ENCODE measurements at regions not wholly inside any gene's neighbourhood (a gene's known extent, or its start where the extent isn't known, plus 50 kb on each side); places are given as distances from the start of the nearest gene placed in this dataset.

DNA sequence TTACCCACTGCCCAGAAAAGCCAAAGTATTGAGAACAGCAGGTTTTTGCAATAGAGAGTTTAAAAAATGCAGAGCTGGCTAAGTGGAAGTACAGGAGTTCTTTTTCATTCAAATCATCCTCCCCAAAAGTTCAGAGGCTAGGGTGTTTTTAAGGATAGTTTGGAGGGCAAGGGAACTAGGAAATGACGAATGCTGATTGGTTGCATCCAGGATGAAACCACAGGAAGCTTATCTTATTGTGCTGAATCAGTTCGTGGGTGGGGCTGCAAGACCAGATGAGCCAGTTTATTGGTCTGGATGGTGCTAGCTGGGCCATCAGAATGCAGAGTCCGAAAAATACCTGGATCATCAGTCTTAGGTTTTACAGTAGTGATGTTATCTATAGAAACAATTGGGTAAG is 1427.1 kb downstream of the LRRC4C start (continued):
- TF ChIP-seq, protein P1, sequence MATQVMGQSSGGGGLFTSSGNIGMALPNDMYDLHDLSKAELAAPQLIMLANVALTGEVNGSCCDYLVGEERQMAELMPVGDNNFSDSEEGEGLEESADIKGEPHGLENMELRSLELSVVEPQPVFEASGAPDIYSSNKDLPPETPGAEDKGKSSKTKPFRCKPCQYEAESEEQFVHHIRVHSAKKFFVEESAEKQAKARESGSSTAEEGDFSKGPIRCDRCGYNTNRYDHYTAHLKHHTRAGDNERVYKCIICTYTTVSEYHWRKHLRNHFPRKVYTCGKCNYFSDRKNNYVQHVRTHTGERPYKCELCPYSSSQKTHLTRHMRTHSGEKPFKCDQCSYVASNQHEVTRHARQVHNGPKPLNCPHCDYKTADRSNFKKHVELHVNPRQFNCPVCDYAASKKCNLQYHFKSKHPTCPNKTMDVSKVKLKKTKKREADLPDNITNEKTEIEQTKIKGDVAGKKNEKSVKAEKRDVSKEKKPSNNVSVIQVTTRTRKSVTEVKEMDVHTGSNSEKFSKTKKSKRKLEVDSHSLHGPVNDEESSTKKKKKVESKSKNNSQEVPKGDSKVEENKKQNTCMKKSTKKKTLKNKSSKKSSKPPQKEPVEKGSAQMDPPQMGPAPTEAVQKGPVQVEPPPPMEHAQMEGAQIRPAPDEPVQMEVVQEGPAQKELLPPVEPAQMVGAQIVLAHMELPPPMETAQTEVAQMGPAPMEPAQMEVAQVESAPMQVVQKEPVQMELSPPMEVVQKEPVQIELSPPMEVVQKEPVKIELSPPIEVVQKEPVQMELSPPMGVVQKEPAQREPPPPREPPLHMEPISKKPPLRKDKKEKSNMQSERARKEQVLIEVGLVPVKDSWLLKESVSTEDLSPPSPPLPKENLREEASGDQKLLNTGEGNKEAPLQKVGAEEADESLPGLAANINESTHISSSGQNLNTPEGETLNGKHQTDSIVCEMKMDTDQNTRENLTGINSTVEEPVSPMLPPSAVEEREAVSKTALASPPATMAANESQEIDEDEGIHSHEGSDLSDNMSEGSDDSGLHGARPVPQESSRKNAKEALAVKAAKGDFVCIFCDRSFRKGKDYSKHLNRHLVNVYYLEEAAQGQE (IDR thresholded peaks at IDR 0.05) = no peak
- no peak for TF ChIP-seq FOXA1 (IDR thresholded peaks at IDR 0.05)
- TF ChIP-seq SP1 (IDR thresholded peaks at IDR 0.05) = no peak
- no peak for TF ChIP-seq RAD21 (IDR thresholded peaks at IDR 0.05)

DNA sequence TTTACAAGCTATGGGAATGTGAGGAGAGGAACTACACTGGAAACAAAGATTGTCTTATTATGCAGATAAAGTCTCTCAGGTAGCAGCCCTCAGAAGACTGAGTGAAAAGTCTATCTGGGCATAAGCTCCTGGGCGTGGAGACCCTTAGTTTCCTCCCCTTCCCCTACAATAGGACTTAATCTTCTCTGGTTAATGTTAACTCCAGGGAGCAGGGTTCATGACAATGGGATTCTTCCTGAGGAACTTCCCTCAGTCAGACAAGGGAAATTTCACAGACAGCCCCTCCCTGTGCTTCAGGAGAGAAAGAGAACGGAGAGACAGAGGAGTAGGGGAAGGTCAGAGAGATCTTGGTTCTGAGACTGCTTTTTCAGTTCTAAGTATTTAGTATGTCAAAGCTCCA is 1428.6 kb downstream of the LRRC4C start:
- WGBS = 29% methylated on average over 2 of the region's 2 CpGs
- no peak for DNase-seq (ENCODE audit: low spot score)
- Histone ChIP-seq H3K27ac (ENCODE audit: low read depth in 1 of 2, low read length in 2 of 2) (no peak overlapping the region), H3K9me3 (ENCODE audit: control insufficient read depth in 4 of 4, low read length in 3 of 4) (no peaks in the 10 kb centered on the region), H3K27me3 (ENCODE audit: control insufficient read depth in 4 of 4, insufficient read depth in 4 of 4, low read length in 3 of 4) (no peaks in the 10 kb centered on the region), H3K4me1 (ENCODE audit: control insufficient read depth in 4 of 4, insufficient read depth in 4 of 4, low read length in 3 of 4) (no peaks in the 10 kb centered on the region), H3K9ac (ENCODE audit: low read depth in 1 of 2, low read length in 2 of 2) (no peak overlapping the region), H3K4me3 (ENCODE audit: low read depth in 1 of 3, low read length in 3 of 3) (no peak overlapping the region), H3K36me3 (ENCODE audit: control insufficient read depth in 4 of 4, insufficient read depth in 3 of 4, low read depth in 1 of 4, low read length in 3 of 4) (no peaks in the 10 kb centered on the region)
- TF ChIP-seq, protein P2, sequence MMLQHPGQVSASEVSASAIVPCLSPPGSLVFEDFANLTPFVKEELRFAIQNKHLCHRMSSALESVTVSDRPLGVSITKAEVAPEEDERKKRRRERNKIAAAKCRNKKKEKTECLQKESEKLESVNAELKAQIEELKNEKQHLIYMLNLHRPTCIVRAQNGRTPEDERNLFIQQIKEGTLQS (IDR thresholded peaks at IDR 0.05) = no peak
- TF ChIP-seq GABPA (IDR thresholded peaks at IDR 0.05 in 1 of 2, conservative IDR thresholded peaks at IDR 0.05 in 1 of 2) (no peak), FOXA1 (IDR thresholded peaks at IDR 0.05) (no peak), TAF1 (conservative IDR thresholded peaks at IDR 0.05) (no peak), SP1 (IDR thresholded peaks at IDR 0.05) (no peak), RXRA (IDR thresholded peaks at IDR 0.05) (no peak), FOXA2 (IDR thresholded peaks at IDR 0.05) (no peak), RAD21 (IDR thresholded peaks at IDR 0.05) (no peak), JUND (IDR thresholded peaks at IDR 0.05) (no peak)
- TF ChIP-seq, protein P1 (IDR thresholded peaks at IDR 0.05) = no peak
- TF ChIP-seq, protein P3, sequence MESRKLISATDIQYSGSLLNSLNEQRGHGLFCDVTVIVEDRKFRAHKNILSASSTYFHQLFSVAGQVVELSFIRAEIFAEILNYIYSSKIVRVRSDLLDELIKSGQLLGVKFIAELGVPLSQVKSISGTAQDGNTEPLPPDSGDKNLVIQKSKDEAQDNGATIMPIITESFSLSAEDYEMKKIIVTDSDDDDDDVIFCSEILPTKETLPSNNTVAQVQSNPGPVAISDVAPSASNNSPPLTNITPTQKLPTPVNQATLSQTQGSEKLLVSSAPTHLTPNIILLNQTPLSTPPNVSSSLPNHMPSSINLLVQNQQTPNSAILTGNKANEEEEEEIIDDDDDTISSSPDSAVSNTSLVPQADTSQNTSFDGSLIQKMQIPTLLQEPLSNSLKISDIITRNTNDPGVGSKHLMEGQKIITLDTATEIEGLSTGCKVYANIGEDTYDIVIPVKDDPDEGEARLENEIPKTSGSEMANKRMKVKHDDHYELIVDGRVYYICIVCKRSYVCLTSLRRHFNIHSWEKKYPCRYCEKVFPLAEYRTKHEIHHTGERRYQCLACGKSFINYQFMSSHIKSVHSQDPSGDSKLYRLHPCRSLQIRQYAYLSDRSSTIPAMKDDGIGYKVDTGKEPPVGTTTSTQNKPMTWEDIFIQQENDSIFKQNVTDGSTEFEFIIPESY (IDR thresholded peaks at IDR 0.05) = no peak

DNA sequence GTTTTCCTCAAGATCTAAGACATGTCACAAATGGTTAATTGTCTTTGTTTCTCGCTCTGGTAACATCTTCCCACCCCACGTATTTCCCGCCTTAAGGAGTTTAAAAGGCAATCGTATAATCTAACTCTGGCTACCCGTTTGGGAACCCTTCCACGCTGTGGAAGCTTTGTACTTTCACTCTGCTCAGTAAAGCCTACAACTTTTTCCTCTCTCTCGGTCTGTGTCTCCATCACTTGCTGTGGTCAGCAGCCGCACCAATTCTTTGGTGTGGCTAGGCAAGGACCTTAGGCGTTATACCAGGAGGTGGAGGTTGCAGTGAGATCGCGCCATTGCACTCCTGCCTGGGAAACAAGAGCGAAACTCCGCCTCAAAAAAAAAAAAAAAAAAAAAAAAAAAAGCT is 1430.1 kb downstream of the LRRC4C start:
- TF ChIP-seq, protein P4, sequence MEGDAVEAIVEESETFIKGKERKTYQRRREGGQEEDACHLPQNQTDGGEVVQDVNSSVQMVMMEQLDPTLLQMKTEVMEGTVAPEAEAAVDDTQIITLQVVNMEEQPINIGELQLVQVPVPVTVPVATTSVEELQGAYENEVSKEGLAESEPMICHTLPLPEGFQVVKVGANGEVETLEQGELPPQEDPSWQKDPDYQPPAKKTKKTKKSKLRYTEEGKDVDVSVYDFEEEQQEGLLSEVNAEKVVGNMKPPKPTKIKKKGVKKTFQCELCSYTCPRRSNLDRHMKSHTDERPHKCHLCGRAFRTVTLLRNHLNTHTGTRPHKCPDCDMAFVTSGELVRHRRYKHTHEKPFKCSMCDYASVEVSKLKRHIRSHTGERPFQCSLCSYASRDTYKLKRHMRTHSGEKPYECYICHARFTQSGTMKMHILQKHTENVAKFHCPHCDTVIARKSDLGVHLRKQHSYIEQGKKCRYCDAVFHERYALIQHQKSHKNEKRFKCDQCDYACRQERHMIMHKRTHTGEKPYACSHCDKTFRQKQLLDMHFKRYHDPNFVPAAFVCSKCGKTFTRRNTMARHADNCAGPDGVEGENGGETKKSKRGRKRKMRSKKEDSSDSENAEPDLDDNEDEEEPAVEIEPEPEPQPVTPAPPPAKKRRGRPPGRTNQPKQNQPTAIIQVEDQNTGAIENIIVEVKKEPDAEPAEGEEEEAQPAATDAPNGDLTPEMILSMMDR (IDR thresholded peaks at IDR 0.05; ENCODE audit: low read depth, low read length, missing input control) = no peak
- TF ChIP-seq NR2F2 (IDR thresholded peaks at IDR 0.05) = no peak
- no peak for TF ChIP-seq TAF1 (conservative IDR thresholded peaks at IDR 0.05)
- TF ChIP-seq, protein P2 (IDR thresholded peaks at IDR 0.05) = no peak
- TF ChIP-seq HNF4A (conservative IDR thresholded peaks at IDR 0.05) = no peak
- TF ChIP-seq JUND (IDR thresholded peaks at IDR 0.05) = no peak
- no peak for TF ChIP-seq EGR1 (IDR thresholded peaks at IDR 0.05; ENCODE audit: low read depth in 2 of 2)
- TF ChIP-seq YY1 (IDR thresholded peaks at IDR 0.05) = no peak
- H3K4me1 ChIP-seq (ENCODE audit: control insufficient read depth in 4 of 4, insufficient read depth in 4 of 4, low read length in 3 of 4) = no peaks in the 10 kb centered on the region
- H3K9ac ChIP-seq (ENCODE audit: low read depth in 1 of 2, low read length in 2 of 2) = no peak overlapping the region
- no peak for DNase-seq (ENCODE audit: low spot score)
- H3K4me3 ChIP-seq (ENCODE audit: low read depth in 1 of 3, low read length in 3 of 3) = no peak overlapping the region
- 62% methylated on average over 13 of the region's 13 CpGs for WGBS
- H3K36me3 ChIP-seq (ENCODE audit: control insufficient read depth in 4 of 4, insufficient read depth in 3 of 4, low read depth in 1 of 4, low read length in 3 of 4) = no peaks in the 10 kb centered on the region
- H3K27ac ChIP-seq (ENCODE audit: low read depth in 1 of 2, low read length in 2 of 2) = no peak overlapping the region
- no peaks in the 10 kb centered on the region for H3K9me3 ChIP-seq (ENCODE audit: control insufficient read depth in 4 of 4, low read length in 3 of 4)
- no peaks in the 10 kb centered on the region for H3K27me3 ChIP-seq (ENCODE audit: control insufficient read depth in 4 of 4, insufficient read depth in 4 of 4, low read length in 3 of 4)

Measured in liver (tissue), 8 donors.